ENCODE measurements at regions not wholly inside any gene's neighbourhood (a gene's known extent, or its start where the extent isn't known, plus 50 kb on each side); places are given as distances from the start of the nearest gene placed in this dataset.

DNA sequence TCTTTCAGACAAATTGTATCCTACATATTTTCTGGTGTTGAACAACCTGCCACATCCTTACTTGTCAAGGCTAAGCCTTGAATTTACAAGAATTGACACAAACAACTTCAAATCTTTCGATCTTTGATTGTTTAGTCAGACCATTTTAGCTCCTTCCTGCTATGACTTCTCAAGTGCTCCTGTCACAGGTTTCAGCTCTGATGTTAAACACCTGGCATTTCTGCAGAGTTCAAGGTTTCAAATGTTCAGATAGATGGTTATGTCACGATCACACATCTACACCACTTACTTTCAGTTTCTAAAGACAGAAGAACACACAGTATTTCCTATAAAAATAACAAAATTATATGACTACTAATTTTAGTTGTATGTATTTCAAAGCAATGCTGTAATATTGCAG lies 84.0 kb downstream of the RND3 start:
- TF ChIP-seq, protein P1, sequence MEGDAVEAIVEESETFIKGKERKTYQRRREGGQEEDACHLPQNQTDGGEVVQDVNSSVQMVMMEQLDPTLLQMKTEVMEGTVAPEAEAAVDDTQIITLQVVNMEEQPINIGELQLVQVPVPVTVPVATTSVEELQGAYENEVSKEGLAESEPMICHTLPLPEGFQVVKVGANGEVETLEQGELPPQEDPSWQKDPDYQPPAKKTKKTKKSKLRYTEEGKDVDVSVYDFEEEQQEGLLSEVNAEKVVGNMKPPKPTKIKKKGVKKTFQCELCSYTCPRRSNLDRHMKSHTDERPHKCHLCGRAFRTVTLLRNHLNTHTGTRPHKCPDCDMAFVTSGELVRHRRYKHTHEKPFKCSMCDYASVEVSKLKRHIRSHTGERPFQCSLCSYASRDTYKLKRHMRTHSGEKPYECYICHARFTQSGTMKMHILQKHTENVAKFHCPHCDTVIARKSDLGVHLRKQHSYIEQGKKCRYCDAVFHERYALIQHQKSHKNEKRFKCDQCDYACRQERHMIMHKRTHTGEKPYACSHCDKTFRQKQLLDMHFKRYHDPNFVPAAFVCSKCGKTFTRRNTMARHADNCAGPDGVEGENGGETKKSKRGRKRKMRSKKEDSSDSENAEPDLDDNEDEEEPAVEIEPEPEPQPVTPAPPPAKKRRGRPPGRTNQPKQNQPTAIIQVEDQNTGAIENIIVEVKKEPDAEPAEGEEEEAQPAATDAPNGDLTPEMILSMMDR (IDR thresholded peaks at IDR 0.05), result no peak
- TF ChIP-seq POLR2AphosphoS5 (IDR thresholded peaks at IDR 0.05; ENCODE audit: low read depth, low read length), result no peak
